H9 (cell line): ENCODE measurements at regions not wholly inside any gene's neighbourhood (a gene's known extent, or its start where the extent isn't known, plus 50 kb on each side); places are given as distances from the start of the nearest gene placed in this dataset.
A peak's percentile ranks its signal among the peaks of the same experiment; 100 is the strongest.

ENCODE experiments used
- DNase-seq: peaks from one replicate; pipeline ENCODE4 v3.0.0-alpha.2; 2017
- H2AFZ ChIP-seq: one replicate; pipeline ENCODE4 v1.6.1; 2013; ENCODE audit warnings: mild to moderate bottlenecking, low read length, control low read depth, moderate library complexity
- H2AK5ac ChIP-seq: 2 replicates; pipeline ENCODE4 v1.6.1; 2013; ENCODE audit warnings: low read length, control low read depth, mixed read lengths; ENCODE audit not compliant: insufficient read length
- H2BK120ac ChIP-seq: one replicate; pipeline ENCODE4 v1.6.1; 2013; ENCODE audit warnings: low read depth, mild to moderate bottlenecking, low read length, control low read depth, inconsistent platforms; ENCODE audit not compliant: poor library complexity, severe bottlenecking
- H2BK12ac ChIP-seq: 2 replicates; pipeline ENCODE4 v1.6.1; 2013; ENCODE audit warnings: low read length, control low read depth, mixed read lengths, low read depth; ENCODE audit not compliant: insufficient read length
- H2BK15ac ChIP-seq: 2 replicates; pipeline ENCODE4 v1.6.1; 2013; ENCODE audit warnings: low read depth, low read length, control low read depth
- H2BK20ac ChIP-seq: one replicate; pipeline ENCODE4 v1.6.1; 2013; ENCODE audit warnings: low read depth, mild to moderate bottlenecking, low read length, control low read depth, inconsistent platforms; ENCODE audit not compliant: poor library complexity, severe bottlenecking
- H2BK5ac ChIP-seq: 2 replicates; pipeline ENCODE4 v1.6.1; 2013; ENCODE audit warnings: low read length, control low read depth, mixed read lengths; ENCODE audit not compliant: insufficient read length
- H3K14ac ChIP-seq: 2 replicates; pipeline ENCODE4 v1.6.1; 2013; ENCODE audit warnings: low read length, control low read depth; ENCODE audit not compliant: insufficient read depth
- H3K18ac ChIP-seq: 2 replicates; pipeline ENCODE4 v1.6.1; 2013; ENCODE audit warnings: low read depth, mild to moderate bottlenecking, mixed read lengths, low read length, control low read depth; ENCODE audit not compliant: insufficient read length
- H3K23ac ChIP-seq: 2 replicates; pipeline ENCODE4 v1.6.1; 2013; ENCODE audit warnings: low read length, control low read depth, mixed read lengths, low read depth; ENCODE audit not compliant: insufficient read length
- H3K23me2 ChIP-seq: 2 replicates; pipeline ENCODE4 v1.6.1; 2013; ENCODE audit warnings: low read depth, mild to moderate bottlenecking, mixed read lengths, low read length, control low read depth; ENCODE audit not compliant: insufficient read length, poor library complexity, severe bottlenecking
- H3K27ac ChIP-seq: 2 replicates; pipeline ENCODE4 v1.5.1; 2013; ENCODE audit warnings: low read length, control low read depth, mixed read lengths, low read depth; ENCODE audit not compliant: insufficient read length
- H3K27me3 ChIP-seq: 2 replicates; pipeline ENCODE4 v1.6.1; 2013; ENCODE audit warnings: low read length, control low read depth, inconsistent platforms; ENCODE audit not compliant: insufficient read depth
- H3K4ac ChIP-seq: 2 replicates; pipeline ENCODE4 v1.6.1; 2013; ENCODE audit warnings: low read depth, mild to moderate bottlenecking, control low read depth, inconsistent platforms, low read length, moderate library complexity
- H3K4me1 ChIP-seq: 2 replicates; pipeline ENCODE4 v1.6.1; 2013; ENCODE audit warnings: low read length, control low read depth, inconsistent platforms; ENCODE audit not compliant: insufficient read depth
- H3K4me2 ChIP-seq: 2 replicates; pipeline ENCODE4 v1.6.1; 2013; ENCODE audit warnings: low read length, control low read depth, mixed read lengths; ENCODE audit not compliant: insufficient read length, insufficient read depth
- H3K56ac ChIP-seq: 2 replicates; pipeline ENCODE4 v1.6.1; 2013; ENCODE audit warnings: low read depth, mild to moderate bottlenecking, mixed read lengths, low read length, control low read depth; ENCODE audit not compliant: insufficient read length
- H3K79me1 ChIP-seq: 2 replicates; pipeline ENCODE4 v1.6.1; 2013; ENCODE audit warnings: low read depth, mild to moderate bottlenecking, moderate library complexity, low read length, control low read depth, inconsistent platforms; ENCODE audit not compliant: insufficient read depth, poor library complexity, severe bottlenecking
- H3K79me2 ChIP-seq: 2 replicates; pipeline ENCODE4 v1.6.1; 2013; ENCODE audit warnings: low read length, control low read depth, inconsistent platforms; ENCODE audit not compliant: insufficient read depth
- H3K9ac ChIP-seq: 2 replicates; pipeline ENCODE4 v1.6.1; 2013; ENCODE audit warnings: low read length, control low read depth, mixed read lengths; ENCODE audit not compliant: insufficient read length; ENCODE audit errors: extremely low read depth
- H3K9me3 ChIP-seq: one replicate; pipeline ENCODE4 v1.6.1; 2013; ENCODE audit warnings: low read depth, low read length, inconsistent platforms; ENCODE audit not compliant: control insufficient read depth
- H3T11ph ChIP-seq: one replicate; pipeline ENCODE4 v1.6.1; 2013; ENCODE audit warnings: mild to moderate bottlenecking, low read length, control low read depth, inconsistent platforms
- H4K20me1 ChIP-seq: one replicate; pipeline ENCODE4 v1.6.1; 2013; ENCODE audit not compliant: control insufficient read depth, insufficient read length, insufficient read depth
- H4K5ac ChIP-seq: 2 replicates; pipeline ENCODE4 v1.6.1; 2013; ENCODE audit warnings: low read depth, mild to moderate bottlenecking, mixed read lengths, low read length, control low read depth; ENCODE audit not compliant: insufficient read length
- H4K8ac ChIP-seq: replicated peaks from 2 replicates; pipeline ENCODE4 v1.6.1; 2013; ENCODE audit warnings: low read length, control low read depth, mixed read lengths, low read depth; ENCODE audit not compliant: insufficient read length
- H4K91ac ChIP-seq: 2 replicates; pipeline ENCODE4 v1.6.1; 2013; ENCODE audit warnings: low read depth, mild to moderate bottlenecking, moderate library complexity, mixed read lengths, low read length, control low read depth; ENCODE audit not compliant: insufficient read length
- H3K27ac Mint-ChIP-seq, 3 experiments: 2 replicates in 2 of 3; 3 replicates in 1 of 3; pipeline ENCODE4 v1.8.0; 2020 to 2021; ENCODE audit warnings: mixed read lengths in 3 of 3, mild to moderate bottlenecking in 1 of 3, moderate library complexity in 1 of 3
- H3K27me3 Mint-ChIP-seq: 2 replicates; pipeline ENCODE4 v1.8.0; 2021; ENCODE audit warnings: low read depth, mild to moderate bottlenecking, moderate library complexity, mixed read lengths
- H3K36me3 Mint-ChIP-seq, 3 experiments: 2 replicates in 2 of 3; 3 replicates in 1 of 3; pipeline ENCODE4 v1.8.0; 2020 to 2021; ENCODE audit warnings: low read depth in 3 of 3, mixed read lengths in 3 of 3; ENCODE audit not compliant: insufficient read depth in 1 of 3
- H3K4me1 Mint-ChIP-seq, 2 experiments: 2 replicates each; pipeline ENCODE4 v1.8.0; 2020; ENCODE audit warnings: mixed read lengths in 2 of 2
- H3K4me3 Mint-ChIP-seq, 2 experiments: 2 replicates in 1 of 2; 3 replicates in 1 of 2; pipeline ENCODE4 v1.8.0; 2020 to 2021; ENCODE audit warnings: mild to moderate bottlenecking in 2 of 2, mixed read lengths in 2 of 2, moderate library complexity in 1 of 2
- H3K9me3 Mint-ChIP-seq, 2 experiments: 2 replicates in 1 of 2; 3 replicates in 1 of 2; pipeline ENCODE4 v1.8.0; 2020; ENCODE audit warnings: mild to moderate bottlenecking in 2 of 2, mixed read lengths in 2 of 2, moderate library complexity in 1 of 2
- WGBS: extraction: QIAGEN DNeasy Blood & Tissue Kit; methylation state at CpG from one replicate; pipeline ENCODE4 v1.1.7; 2013; ENCODE audit warnings: missing lambda C conversion rate, low lambda C conversion rate, mixed read lengths; ENCODE audit not compliant: insufficient read length; ENCODE audit errors: extremely low coverage; 5-methylcytosine and 5-hydroxymethylcytosine counted together
- TF ChIP-seq, protein P1 (sequence below): fragments of 200-600 bp; sonication (generic); conservative IDR thresholded peaks from 3 replicates; pipeline ENCODE4 v1.8.0; 2021; ENCODE audit warnings: antibody characterized with exemption, mild to moderate bottlenecking

GRCh38 chr1:165047994-165048393, 308.5 kb downstream of the LMX1A start:
- TF ChIP-seq, protein P1, sequence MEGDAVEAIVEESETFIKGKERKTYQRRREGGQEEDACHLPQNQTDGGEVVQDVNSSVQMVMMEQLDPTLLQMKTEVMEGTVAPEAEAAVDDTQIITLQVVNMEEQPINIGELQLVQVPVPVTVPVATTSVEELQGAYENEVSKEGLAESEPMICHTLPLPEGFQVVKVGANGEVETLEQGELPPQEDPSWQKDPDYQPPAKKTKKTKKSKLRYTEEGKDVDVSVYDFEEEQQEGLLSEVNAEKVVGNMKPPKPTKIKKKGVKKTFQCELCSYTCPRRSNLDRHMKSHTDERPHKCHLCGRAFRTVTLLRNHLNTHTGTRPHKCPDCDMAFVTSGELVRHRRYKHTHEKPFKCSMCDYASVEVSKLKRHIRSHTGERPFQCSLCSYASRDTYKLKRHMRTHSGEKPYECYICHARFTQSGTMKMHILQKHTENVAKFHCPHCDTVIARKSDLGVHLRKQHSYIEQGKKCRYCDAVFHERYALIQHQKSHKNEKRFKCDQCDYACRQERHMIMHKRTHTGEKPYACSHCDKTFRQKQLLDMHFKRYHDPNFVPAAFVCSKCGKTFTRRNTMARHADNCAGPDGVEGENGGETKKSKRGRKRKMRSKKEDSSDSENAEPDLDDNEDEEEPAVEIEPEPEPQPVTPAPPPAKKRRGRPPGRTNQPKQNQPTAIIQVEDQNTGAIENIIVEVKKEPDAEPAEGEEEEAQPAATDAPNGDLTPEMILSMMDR = no peak
- Histone ChIP-seq H3K9ac (no peak overlapping the region), H4K91ac (no peak overlapping the region), H4K5ac (no peak overlapping the region), H3K27ac (no peak overlapping the region), H2BK20ac (no peak overlapping the region), H4K20me1 (no peaks in the 10 kb centered on the region), H2BK12ac (no peak overlapping the region), H3K18ac (no peak overlapping the region), H2BK120ac (no peak overlapping the region), H2AFZ (no peak overlapping the region), H3K79me1 (no peaks in the 10 kb centered on the region), H3K79me2 (no peaks in the 10 kb centered on the region), H3T11ph (no peak overlapping the region), H2BK15ac (no peak overlapping the region), H3K4me1 (no peaks in the 10 kb centered on the region), H3K9me3 (no peaks in the 10 kb centered on the region), H4K8ac (no peak overlapping the region), H2AK5ac (no peak overlapping the region), H3K23me2 (no peaks in the 10 kb centered on the region), H3K4ac (no peak overlapping the region), H3K27me3 (no peaks in the 10 kb centered on the region), H3K14ac (no peak overlapping the region), H2BK5ac (no peak overlapping the region), H3K4me2 (no peak overlapping the region), H3K23ac (no peak overlapping the region), H3K56ac (no peak overlapping the region)
- no peaks in the 10 kb centered on the region; a peak in 1 of 5 replicates for H3K9me3 Mint-ChIP-seq
- peaks cover 3% of the 10 kb centered on the region; the same call in 1 of the 2 replicates for H3K27me3 Mint-ChIP-seq
- WGBS = no CpG with 5 or more reads among the region's 10 CpGs
- peaks cover 0 to 2% (median 0%) of the 10 kb centered on the region in 3 experiments; a peak in 2 of 7 replicates for H3K36me3 Mint-ChIP-seq
- no peak for DNase-seq
- no peak overlapping the region for H3K4me3 Mint-ChIP-seq
- peaks cover 22 to 35% of the 10 kb centered on the region in 2 experiments for H3K4me1 Mint-ChIP-seq
- H3K27ac Mint-ChIP-seq = peak overlapping the region in 1 of 3 experiments; percentile 2; a peak in 1 of 7 replicates
